ENCODE measurements at regions not wholly inside any gene's neighbourhood (a gene's known extent, or its start where the extent isn't known, plus 50 kb on each side); places are given as distances from the start of the nearest gene placed in this dataset.

DNA sequence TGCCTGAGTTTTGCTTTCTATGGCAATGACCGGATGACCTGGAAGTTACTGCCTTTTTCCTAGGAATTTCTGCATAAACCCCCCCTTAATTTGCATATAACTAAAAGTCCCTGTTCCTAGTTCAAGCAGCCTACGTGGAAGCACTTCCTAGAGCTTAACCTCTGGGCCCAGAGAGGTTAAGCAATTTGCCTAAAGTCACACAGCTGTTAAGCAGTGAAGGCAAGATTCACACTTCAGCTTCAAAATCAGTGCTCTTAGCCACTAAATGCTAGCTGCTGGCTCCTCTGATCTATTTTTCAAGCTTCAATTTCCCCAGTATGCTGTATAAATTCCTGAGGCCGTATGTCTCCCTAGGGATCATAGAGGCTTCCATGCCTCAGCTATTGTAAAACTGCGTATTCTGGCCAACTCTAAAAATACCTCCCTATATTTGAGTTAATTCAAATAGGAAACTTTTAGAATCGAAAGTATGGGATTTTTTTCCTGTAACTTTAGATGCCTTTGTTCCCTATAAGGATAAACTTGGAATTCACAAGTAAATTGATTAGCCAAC is 53.1 kb upstream of the CD5L start:
- Histone ChIP-seq H2BK15ac (ENCODE audit: low read length) (no peak overlapping the region), H4K91ac (replicated peaks; ENCODE audit: insufficient read length, low read length) (no peak overlapping the region), H2BK12ac (ENCODE audit: low read depth, low read length) (no peak overlapping the region), H3K23ac (ENCODE audit: insufficient read length) (no peak overlapping the region), H3K79me2 (ENCODE audit: control insufficient read depth in 1 of 2, insufficient read depth in 2 of 2, low read length in 2 of 2) (no peaks in the 10 kb centered on the region), H2BK120ac (replicated peaks; ENCODE audit: low read depth, low read length) (no peak overlapping the region), H2BK20ac (ENCODE audit: low read length) (no peak overlapping the region), H3K18ac (ENCODE audit: extremely low read depth, low read length) (no peak overlapping the region), H3K4ac (replicated peaks; ENCODE audit: insufficient read length, low read depth, low read length) (no peak overlapping the region), H3K9me3 (ENCODE audit: insufficient read depth in 2 of 2, low read depth in 1 of 2, low read length in 1 of 2) (peaks cover 3 to 6% of the 10 kb centered on the region in 2 experiments; a peak in 3 of 4 replicates), H4K8ac (ENCODE audit: extremely low read depth, insufficient read depth, low read length) (no peak overlapping the region), H3K14ac (ENCODE audit: insufficient read length) (no peak overlapping the region), H4K5ac (ENCODE audit: insufficient read length, low read depth, low read length) (no peak overlapping the region), H3K4me2 (ENCODE audit: insufficient read depth in 1 of 2, low read depth in 2 of 2, low read length in 2 of 2) (no peak overlapping the region), H3K56ac (replicated peaks; ENCODE audit: insufficient read length, low read depth, low read length) (no peak overlapping the region), H3K4me1 (replicated peaks in 1 of 4; ENCODE audit: control insufficient read depth in 3 of 4, insufficient read depth in 4 of 4, low read length in 3 of 4) (no peaks in the 10 kb centered on the region), H3K79me1 (ENCODE audit: low read depth, low read length) (no peaks in the 10 kb centered on the region), H3K9ac (replicated peaks in 1 of 4; ENCODE audit: extremely low read depth in 1 of 4, low read depth in 3 of 4, low read length in 3 of 4) (no peak overlapping the region), H3K36me3 (ENCODE audit: control insufficient read depth in 2 of 4, insufficient read depth in 4 of 4, low read length in 3 of 4) (no peaks in the 10 kb centered on the region; a peak in 1 of 8 replicates), H2BK5ac (ENCODE audit: low read depth, low read length) (no peak overlapping the region), H3K4me3 (ENCODE audit: extremely low read depth in 1 of 4, insufficient read depth in 2 of 4, low read depth in 3 of 4, low read length in 4 of 4) (no peak overlapping the region), H2AFZ (ENCODE audit: low read length) (no peak overlapping the region), H2AK5ac (ENCODE audit: low read depth, low read length) (no peak overlapping the region), H4K20me1 (replicated peaks in 1 of 2; ENCODE audit: control insufficient read depth in 1 of 2, insufficient read depth in 2 of 2, low read length in 2 of 2) (no peaks in the 10 kb centered on the region), H3K27me3 (replicated peaks in 1 of 4; ENCODE audit: control insufficient read depth in 3 of 4, extremely low read depth in 1 of 4, insufficient read depth in 3 of 4, low read length in 3 of 4) (no peaks in the 10 kb centered on the region), H3K23me2 (ENCODE audit: low read depth, low read length) (no peaks in the 10 kb centered on the region), H3K27ac (ENCODE audit: low read depth, low read length) (no peak overlapping the region)
- FAIRE-seq (no peak), DNase-seq (ENCODE audit: low read depth in 1 of 2, low spot score in 2 of 2) (no peak)
- ChIA-PET CTCF (ENCODE audit: partially characterized antibody) (interaction anchor here (1.1 to 1.6 kb wide), 7 partner anchors 9 to 73 kb away, joined by 3 to 6 read pairs (median 3); no protein-coding TSS in a partner anchor), POLR2A (ENCODE audit: partially characterized antibody) (no interaction called here)
- peak; percentile 91 for TF ChIP-seq KDM1A (IDR thresholded peaks at IDR 0.05; ENCODE audit: borderline replicate concordance, low read length)
- no peak for TF ChIP-seq JUN (IDR thresholded peaks at IDR 0.05; ENCODE audit: low read depth, low read length)
- TF ChIP-seq POU5F1 (IDR thresholded peaks at IDR 0.05; ENCODE audit: low read depth, low read length) = no peak
- no peak for TF ChIP-seq CTBP2 (IDR thresholded peaks at IDR 0.05; ENCODE audit: borderline replicate concordance, insufficient read depth, insufficient read length, low read length)
- WGBS, 2 experiments (ENCODE audit: extremely low coverage in 1 of 2, insufficient coverage in 1 of 2, insufficient read length in 1 of 2, insufficient replicate concordance in 2 of 2, low coverage in 1 of 2, low lambda C conversion rate in 2 of 2, missing lambda C conversion rate in 1 of 2) = 70% methylated on average over 5 of the region's 5 CpGs; no CpG with 5 or more reads in 1 of the 2 experiments
